Kidney epithelial cell (primary cell): ENCODE measurements at regions not wholly inside any gene's neighbourhood (a gene's known extent, or its start where the extent isn't known, plus 50 kb on each side); places are given as distances from the start of the nearest gene placed in this dataset.
A peak's percentile ranks its signal among the peaks of the same experiment; 100 is the strongest.

ENCODE experiments used
- DNase-seq: peaks from one replicate; pipeline ENCODE4 v3.0.0-alpha.2; 2010; ENCODE audit warnings: low read depth
- H3K27me3 ChIP-seq: 2 replicates; pipeline ENCODE4 v1.6.0; 2011; ENCODE audit warnings: low read length; ENCODE audit not compliant: control insufficient read depth, insufficient read depth
- H3K36me3 ChIP-seq: 2 replicates; pipeline ENCODE4 v1.5.1; 2011; ENCODE audit warnings: low read length; ENCODE audit not compliant: control insufficient read depth, insufficient read depth
- H3K4me3 ChIP-seq: 2 replicates; pipeline ENCODE4 v1.5.1; 2011; ENCODE audit warnings: low read depth, mild to moderate bottlenecking, control low read depth, low read length
- CTCF ChIP-seq: IDR thresholded peaks from 2 replicates; pipeline ENCODE4 v1.5.1; 2011; ENCODE audit warnings: mild to moderate bottlenecking, moderate library complexity, low read length, control low read depth, inconsistent platforms; ENCODE audit not compliant: insufficient read depth, poor library complexity, severe bottlenecking

DNA sequence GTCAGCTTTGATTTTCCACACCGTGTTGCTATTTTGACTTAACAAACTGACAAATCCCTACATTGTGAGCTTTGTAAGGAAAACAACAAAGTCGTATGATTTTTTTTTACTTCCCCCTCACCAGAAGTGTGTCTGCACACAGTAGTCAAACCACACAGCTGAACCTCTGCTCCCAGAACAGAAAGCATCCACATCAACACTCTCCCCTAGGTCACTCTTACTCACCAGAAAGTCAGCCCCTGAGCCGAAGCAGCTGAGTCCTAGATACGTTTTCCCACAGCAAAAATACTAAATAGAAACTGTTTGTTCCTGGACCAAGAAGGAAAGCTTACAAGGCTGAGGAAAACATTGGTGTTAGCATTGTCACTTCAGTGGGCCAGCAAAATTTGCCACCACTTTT is 305.7 kb downstream of the DHX15 start:
- TF ChIP-seq CTCF: no peak
- DNase-seq: no peak

DNA sequence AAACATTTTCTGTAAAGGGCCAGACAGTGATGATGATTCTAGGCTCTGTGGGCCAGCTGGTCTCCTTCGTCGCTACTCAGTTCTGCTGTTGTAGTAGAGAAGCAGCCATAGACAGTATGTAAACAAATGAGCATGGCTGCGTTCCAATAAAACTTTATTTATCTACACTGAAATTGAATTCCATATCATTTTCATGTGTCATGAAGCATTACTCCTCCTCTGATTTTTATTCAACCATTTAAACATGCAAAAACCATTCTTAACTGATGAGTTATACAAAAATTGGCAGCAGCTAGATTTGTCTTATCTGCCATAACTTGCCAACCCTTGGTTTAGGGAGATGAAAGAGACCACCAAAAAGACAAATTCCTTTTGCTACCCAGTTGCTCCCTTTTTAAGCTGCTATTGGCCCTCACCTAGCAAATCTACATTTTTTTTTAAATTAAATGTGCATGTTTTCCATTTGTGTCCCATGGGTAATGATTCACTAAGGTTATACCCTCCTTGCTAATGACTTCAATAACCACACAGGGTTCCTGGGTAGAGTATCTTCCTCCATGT is 309.9 kb downstream of the DHX15 start:
- H3K4me3 ChIP-seq: no peak overlapping the region
- H3K27me3 ChIP-seq: no peaks in the 10 kb centered on the region
- no peaks in the 10 kb centered on the region for H3K36me3 ChIP-seq
- DNase-seq: no peak
- TF ChIP-seq CTCF: no peak

More for the DNA sequence above, 305.7 kb downstream of the DHX15 start:
- no peaks in the 10 kb centered on the region for H3K36me3 ChIP-seq
- no peak overlapping the region for H3K4me3 ChIP-seq
- no peaks in the 10 kb centered on the region for H3K27me3 ChIP-seq

GRCh38 chr4:24273136-24273535 is 311.2 kb downstream of the DHX15 start:
- Histone ChIP-seq H3K27me3 (no peaks in the 10 kb centered on the region), H3K36me3 (no peaks in the 10 kb centered on the region), H3K4me3 (no peak overlapping the region)
- no peak for DNase-seq
- no peak for TF ChIP-seq CTCF

GRCh38 chr4:24266951-24267722 is 317.2 kb downstream of the DHX15 start:
- TF ChIP-seq CTCF: no peak
- no peaks in the 10 kb centered on the region for H3K27me3 ChIP-seq
- DNase-seq: peak; percentile 18

DNA sequence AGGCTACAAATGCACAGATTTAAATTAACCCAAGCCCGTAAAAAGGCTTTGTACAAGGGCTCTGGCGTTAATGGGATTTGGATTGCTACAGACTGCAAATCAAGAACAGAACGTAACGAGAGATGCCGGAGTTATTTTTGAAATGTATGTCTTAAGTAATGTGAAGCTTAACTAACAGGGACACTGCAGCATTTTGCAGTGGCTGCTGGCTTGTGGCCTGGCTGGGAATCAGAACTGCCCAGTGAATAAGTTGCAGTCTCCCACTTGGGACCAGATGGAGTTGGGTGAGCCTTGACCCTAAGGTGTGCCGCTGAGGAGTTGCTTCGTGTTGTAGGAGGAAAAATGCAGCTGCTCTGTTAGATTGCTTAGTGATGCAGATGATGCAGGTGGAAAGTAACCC is 318.4 kb downstream of the DHX15 start:
- H3K27me3 ChIP-seq: no peaks in the 10 kb centered on the region
- H3K4me3 ChIP-seq: no peak overlapping the region
- TF ChIP-seq CTCF: no peak
- H3K36me3 ChIP-seq: no peaks in the 10 kb centered on the region
- DNase-seq: no peak

More at GRCh38 chr4:24266951-24267722, 317.2 kb downstream of the DHX15 start:
- Histone ChIP-seq H3K4me3 (no peak overlapping the region), H3K36me3 (no peaks in the 10 kb centered on the region)
